Subcutaneous abdominal adipose tissue (tissue), 5 donors: ENCODE measurements at regions not wholly inside any gene's neighbourhood (a gene's known extent, or its start where the extent isn't known, plus 50 kb on each side); places are given as distances from the start of the nearest gene placed in this dataset.

Source experiments
- H3K27ac ChIP-seq: one replicate; pipeline ENCODE4 v1.7.0; 2013; ENCODE audit warnings: low read depth, mild to moderate bottlenecking, inconsistent platforms, low read length, moderate library complexity
- H3K27me3 ChIP-seq, 5 donors: one replicate each; pipeline ENCODE4 v1.7.0; 2013; ENCODE audit warnings: low read length in 5 of 5, inconsistent platforms in 1 of 5; ENCODE audit not compliant: control insufficient read depth in 5 of 5, insufficient read depth in 4 of 5
- H3K36me3 ChIP-seq, 5 donors: one replicate each; pipeline ENCODE4 v1.7.0; 2013; ENCODE audit warnings: low read length in 5 of 5; ENCODE audit not compliant: control insufficient read depth in 5 of 5, insufficient read depth in 5 of 5
- H3K4me1 ChIP-seq, 5 donors: one replicate each; pipeline ENCODE4 v1.7.0; 2013; ENCODE audit warnings: low read length in 5 of 5, mild to moderate bottlenecking in 3 of 5, moderate library complexity in 1 of 5; ENCODE audit not compliant: control insufficient read depth in 5 of 5, insufficient read depth in 5 of 5
- H3K4me3 ChIP-seq, 5 donors: one replicate each; pipeline ENCODE4 v1.7.0; 2013; ENCODE audit warnings: low read length in 5 of 5, low read depth in 1 of 5
- H3K9ac ChIP-seq, 5 donors: one replicate each; pipeline ENCODE4 v1.7.0; 2013; ENCODE audit warnings: low read length in 5 of 5, mild to moderate bottlenecking in 4 of 5, moderate library complexity in 3 of 5
- H3K9me3 ChIP-seq, 5 donors: one replicate each; pipeline ENCODE4 v1.7.0; 2013; ENCODE audit warnings: low read length in 5 of 5; ENCODE audit not compliant: control insufficient read depth in 5 of 5
- donor health status: healthy.
- donor health status: healthy.
- donor health status: healthy.
- donor health status: healthy.
- donor health status: healthy.

- Histone ChIP-seq H3K9ac (no peak overlapping the region), H3K4me3 (no peak overlapping the region), H3K27me3 (peaks cover 0 to 7% (median 0%) of the 10 kb centered on the region in 5 donors), H3K4me1 (no peaks in the 10 kb centered on the region), H3K9me3 (peaks cover 3 to 18% (median 12%) of the 10 kb centered on the region in 5 donors), H3K36me3 (no peaks in the 10 kb centered on the region), H3K27ac (no peak overlapping the region)
Measured at GRCh38 chr1:5354681-5355080, 637.5 kb downstream of the NPHP4 start.

- Histone ChIP-seq H3K27ac (no peak overlapping the region), H3K9me3 (peaks cover 2 to 13% (median 4%) of the 10 kb centered on the region in 5 donors), H3K9ac (no peak overlapping the region), H3K27me3 (peaks cover 0 to 4% (median 0%) of the 10 kb centered on the region in 5 donors), H3K4me1 (no peaks in the 10 kb centered on the region), H3K4me3 (no peak overlapping the region), H3K36me3 (no peaks in the 10 kb centered on the region)
Measured at GRCh38 chr1:5351366-5351765, 640.9 kb downstream of the NPHP4 start.

GRCh38 chr1:5349526-5349925, 642.7 kb downstream of the NPHP4 start:
- Histone ChIP-seq H3K4me3 (no peak overlapping the region), H3K9me3 (peaks cover 0 to 13% (median 3%) of the 10 kb centered on the region in 5 donors), H3K36me3 (no peaks in the 10 kb centered on the region)

GRCh38 chr1:5348732-5349465, 643.3 kb downstream of the NPHP4 start:
- Histone ChIP-seq H3K9me3 (peaks cover 0 to 13% (median 3%) of the 10 kb centered on the region in 5 donors), H3K27me3 (peaks cover 0 to 9% (median 4%) of the 10 kb centered on the region in 5 donors), H3K27ac (no peak overlapping the region), H3K36me3 (no peaks in the 10 kb centered on the region), H3K4me3 (no peak overlapping the region), H3K9ac (no peak overlapping the region), H3K4me1 (no peaks in the 10 kb centered on the region)

More at GRCh38 chr1:5349526-5349925, 642.7 kb downstream of the NPHP4 start:
- Histone ChIP-seq H3K9ac (no peak overlapping the region), H3K4me1 (no peaks in the 10 kb centered on the region), H3K27me3 (peaks cover 0 to 9% (median 1%) of the 10 kb centered on the region in 5 donors), H3K27ac (no peak overlapping the region)

- H3K9ac ChIP-seq: no peak overlapping the region
Measured at GRCh38 chr1:5347726-5348125, 644.5 kb downstream of the NPHP4 start.

GRCh38 chr1:5345556-5345955, 646.7 kb downstream of the NPHP4 start:
- Histone ChIP-seq H3K9me3 (peaks cover 0 to 13% (median 0%) of the 10 kb centered on the region in 5 donors), H3K4me3 (no peak overlapping the region), H3K27me3 (peaks cover 4 to 22% (median 6%) of the 10 kb centered on the region in 5 donors), H3K4me1 (no peaks in the 10 kb centered on the region), H3K9ac (no peak overlapping the region), H3K36me3 (no peaks in the 10 kb centered on the region), H3K27ac (no peak overlapping the region)

More at GRCh38 chr1:5347726-5348125, 644.5 kb downstream of the NPHP4 start:
- H3K9me3 ChIP-seq: peaks cover 0 to 13% (median 0%) of the 10 kb centered on the region in 5 donors
- H3K27ac ChIP-seq: no peak overlapping the region
- H3K4me3 ChIP-seq: no peak overlapping the region
- no peaks in the 10 kb centered on the region for H3K4me1 ChIP-seq
- no peaks in the 10 kb centered on the region for H3K36me3 ChIP-seq
- peaks cover 0 to 13% (median 4%) of the 10 kb centered on the region in 5 donors for H3K27me3 ChIP-seq

GRCh38 chr1:5343256-5344020, 648.8 kb downstream of the NPHP4 start:
- Histone ChIP-seq H3K4me3 (no peak overlapping the region), H3K9me3 (peaks cover 0 to 3% (median 0%) of the 10 kb centered on the region in 5 donors), H3K27ac (no peak overlapping the region), H3K9ac (no peak overlapping the region), H3K27me3 (peaks cover 4 to 18% (median 7%) of the 10 kb centered on the region in 5 donors), H3K4me1 (no peaks in the 10 kb centered on the region), H3K36me3 (no peaks in the 10 kb centered on the region)

GRCh38 chr1:5342830-5343229, 649.4 kb downstream of the NPHP4 start:
- no peak overlapping the region for H3K27ac ChIP-seq
- peaks cover 4 to 18% (median 7%) of the 10 kb centered on the region in 5 donors for H3K27me3 ChIP-seq
- no peaks in the 10 kb centered on the region for H3K36me3 ChIP-seq
- no peak overlapping the region for H3K9ac ChIP-seq
- no peaks in the 10 kb centered on the region for H3K4me1 ChIP-seq
- H3K9me3 ChIP-seq: peaks cover 0 to 1% (median 0%) of the 10 kb centered on the region in 5 donors
- no peak overlapping the region for H3K4me3 ChIP-seq

- Histone ChIP-seq H3K27ac (no peak overlapping the region), H3K4me3 (no peak overlapping the region), H3K36me3 (no peaks in the 10 kb centered on the region), H3K27me3 (peaks cover 4 to 18% (median 7%) of the 10 kb centered on the region in 5 donors), H3K4me1 (no peaks in the 10 kb centered on the region), H3K9ac (no peak overlapping the region), H3K9me3 (no peaks in the 10 kb centered on the region)
Measured at GRCh38 chr1:5342172-5342571, 650.1 kb downstream of the NPHP4 start.

- peaks cover 4 to 18% (median 7%) of the 10 kb centered on the region in 5 donors for H3K27me3 ChIP-seq
- H3K9ac ChIP-seq: no peak overlapping the region
- no peaks in the 10 kb centered on the region for H3K9me3 ChIP-seq
- no peak overlapping the region for H3K4me3 ChIP-seq
- H3K27ac ChIP-seq: no peak overlapping the region
- no peaks in the 10 kb centered on the region for H3K36me3 ChIP-seq
- H3K4me1 ChIP-seq: no peaks in the 10 kb centered on the region
Measured at GRCh38 chr1:5341471-5341870, 650.8 kb downstream of the NPHP4 start.
